GM23338 (cell line): ENCODE measurements at regions not wholly inside any gene's neighbourhood (a gene's known extent, or its start where the extent isn't known, plus 50 kb on each side); places are given as distances from the start of the nearest gene placed in this dataset.

Experiments
- ATAC-seq: fragments of 200-7000 bp; cut with Tn5 transposase; 3 replicates; pipeline ENCODE4 v1.9.1; 2020
- DNase-seq: peaks from one replicate; pipeline ENCODE4 v3.0.0-alpha.2; 2015; ENCODE audit warnings: low spot score
- H2AFZ ChIP-seq: fragments of 200-600 bp; sonication (generic); 2 replicates; pipeline ENCODE4 v1.8.0; 2016; ENCODE audit warnings: antibody characterized with exemption, mild to moderate bottlenecking, moderate library complexity
- H3F3A ChIP-seq: fragments of 200-600 bp; sonication (generic); replicated peaks from 2 replicates; pipeline ENCODE4 v1.8.0; 2017; ENCODE audit warnings: antibody characterized with exemption, mixed run types, low read depth
- H3K27ac ChIP-seq: fragments of 200-600 bp; sonication (generic); 2 replicates; pipeline ENCODE4 v1.6.1; 2016; ENCODE audit warnings: low read depth
- H3K27me3 ChIP-seq: fragments of 200-600 bp; sonication (generic); 2 replicates; pipeline ENCODE4 v1.8.0; 2016; ENCODE audit warnings: mild to moderate bottlenecking, mixed run types, moderate library complexity; ENCODE audit not compliant: insufficient read depth
- H3K36me3 ChIP-seq: fragments of 200-600 bp; sonication (generic); 2 replicates; pipeline ENCODE4 v1.8.0; 2016; ENCODE audit warnings: mild to moderate bottlenecking; ENCODE audit not compliant: insufficient read depth
- H3K4me1 ChIP-seq: fragments of 200-600 bp; sonication (generic); 2 replicates; pipeline ENCODE4 v1.8.0; 2016; ENCODE audit warnings: mild to moderate bottlenecking, moderate library complexity; ENCODE audit not compliant: insufficient read depth
- H3K4me2 ChIP-seq: fragments of 200-600 bp; sonication (generic); 2 replicates; pipeline ENCODE4 v1.7.1; 2017; ENCODE audit warnings: mixed run types
- H3K4me3 ChIP-seq: fragments of 200-600 bp; sonication (generic); 2 replicates; pipeline ENCODE4 v1.6.1; 2016; ENCODE audit warnings: mixed run types
- H3K79me2 ChIP-seq: fragments of 200-600 bp; sonication (generic); replicated peaks from 2 replicates; pipeline ENCODE4 v1.8.0; 2017; ENCODE audit warnings: mild to moderate bottlenecking; ENCODE audit not compliant: insufficient read depth
- H3K9me2 ChIP-seq: fragments of 200-600 bp; sonication (generic); 2 replicates; pipeline ENCODE4 v1.8.0; 2017; ENCODE audit not compliant: insufficient read depth
- H4K20me1 ChIP-seq: fragments of 200-600 bp; sonication (generic); replicated peaks from 2 replicates; pipeline ENCODE4 v1.8.0; 2017; ENCODE audit warnings: mild to moderate bottlenecking; ENCODE audit not compliant: insufficient read depth
- H3K27ac Mint-ChIP-seq: 2 replicates; pipeline ENCODE4 v1.8.0; 2020; ENCODE audit warnings: inconsistent platforms, mild to moderate bottlenecking, moderate library complexity, mixed read lengths
- H3K27me3 Mint-ChIP-seq: 3 replicates; pipeline ENCODE4 v1.8.0; 2022; ENCODE audit warnings: low read depth, mild to moderate bottlenecking, moderate library complexity, mixed read lengths, inconsistent platforms; ENCODE audit not compliant: insufficient read depth, poor library complexity
- H3K36me3 Mint-ChIP-seq: 3 replicates; pipeline ENCODE4 v1.8.0; 2021; ENCODE audit warnings: low read depth, mild to moderate bottlenecking, inconsistent platforms, moderate library complexity, mixed read lengths
- H3K4me1 Mint-ChIP-seq: 3 replicates; pipeline ENCODE4 v1.8.0; 2020; ENCODE audit warnings: mild to moderate bottlenecking, inconsistent platforms, mixed read lengths
- H3K4me3 Mint-ChIP-seq: 3 replicates; pipeline ENCODE4 v1.8.0; 2021; ENCODE audit warnings: moderate library complexity, mild to moderate bottlenecking, inconsistent platforms, mixed read lengths
- H3K9me3 Mint-ChIP-seq: 3 replicates; pipeline ENCODE4 v1.8.0; 2020; ENCODE audit warnings: moderate library complexity, mild to moderate bottlenecking, inconsistent platforms, mixed read lengths
- CREB1 ChIP-seq: fragments of 250-450 bp; sonication (Bioruptor Pico); IDR thresholded peaks from 2 replicates; pipeline ENCODE4 v1.5.0; 2020; ENCODE audit warnings: low read depth, mild to moderate bottlenecking, moderate library complexity
- ETS1 ChIP-seq: IDR thresholded peaks from 2 replicates; pipeline ENCODE4 v1.6.1; 2016; ENCODE audit warnings: antibody characterized with exemption
- JUNB ChIP-seq: IDR thresholded peaks from one replicate; pipeline ENCODE4 v1.6.1; 2016; ENCODE audit warnings: antibody characterized with exemption; ENCODE audit not compliant: unreplicated experiment
- NANOG ChIP-seq: IDR thresholded peaks from 2 replicates; pipeline ENCODE4 v1.6.1; 2016; ENCODE audit warnings: antibody characterized with exemption, borderline replicate concordance
- POLR2AphosphoS5 ChIP-seq: IDR thresholded peaks from 2 replicates; pipeline ENCODE4 v1.6.1; 2016; ENCODE audit warnings: antibody characterized with exemption, low read depth
- REST ChIP-seq: IDR thresholded peaks from one replicate; pipeline ENCODE4 v1.6.1; 2018; ENCODE audit warnings: antibody characterized with exemption; ENCODE audit not compliant: unreplicated experiment
- ZNF114 ChIP-seq: fragments of 250-450 bp; sonication (Bioruptor Pico); IDR thresholded peaks from 2 replicates; pipeline ENCODE4 v1.5.0; 2020; ENCODE audit warnings: mild to moderate bottlenecking, moderate library complexity
- ZNF331 ChIP-seq: fragments of 250-450 bp; sonication (Bioruptor Pico); IDR thresholded peaks from 2 replicates; pipeline ENCODE4 v1.5.0; 2020; ENCODE audit warnings: low read depth, mild to moderate bottlenecking, moderate library complexity
- ZNF462 ChIP-seq: fragments of 250-450 bp; sonication (Bioruptor Pico); IDR thresholded peaks from 2 replicates; pipeline ENCODE4 v1.5.0; 2020; ENCODE audit warnings: mild to moderate bottlenecking, moderate library complexity

- no peaks in the 10 kb centered on the region for H3K36me3 Mint-ChIP-seq
- H4K20me1 ChIP-seq = no peaks in the 10 kb centered on the region
- H3K27me3 Mint-ChIP-seq = peaks cover 2% of the 10 kb centered on the region
- no peaks in the 10 kb centered on the region for H3K36me3 ChIP-seq
- no peak for ATAC-seq
- H3K9me2 ChIP-seq = peaks cover 5% of the 10 kb centered on the region; the same call in 1 of the 2 replicates
- no peaks in the 10 kb centered on the region for H3K4me1 ChIP-seq
- peaks cover 6% of the 10 kb centered on the region for H3K4me1 Mint-ChIP-seq
- H3K27ac Mint-ChIP-seq = no peak overlapping the region
- H3K9me3 Mint-ChIP-seq = no peaks in the 10 kb centered on the region; the same call in 1 of the 3 replicates
- H3K4me3 Mint-ChIP-seq = no peak overlapping the region
- no peaks in the 10 kb centered on the region for H3K27me3 ChIP-seq
- H3K4me2 ChIP-seq = no peak overlapping the region
- H3K27ac ChIP-seq = no peak overlapping the region
- TF ChIP-seq ZNF114 (CRISPR knock-in tag) (no peak), ZNF462 (CRISPR knock-in tag) (no peak), ZNF331 (CRISPR knock-in tag) (no peak)
- no peaks in the 10 kb centered on the region for H3K79me2 ChIP-seq
- H2AFZ ChIP-seq = no peak overlapping the region
- no peaks in the 10 kb centered on the region for H3F3A ChIP-seq
- no peak for DNase-seq
- no peak overlapping the region for H3K4me3 ChIP-seq
These were observed 102.1 kb downstream of the SH3YL1 start for GRCh38 chr2:161729-162128.

- H3K4me2 ChIP-seq = peak overlapping the region; percentile 34; the same call in 1 of the 2 replicates
- H3K4me1 Mint-ChIP-seq = peaks cover 63% of the 10 kb centered on the region
- H3K36me3 ChIP-seq = no peaks in the 10 kb centered on the region
- H3K27me3 ChIP-seq = no peaks in the 10 kb centered on the region
- peak overlapping the region; percentile 97 for H3K27ac Mint-ChIP-seq
- H3K36me3 Mint-ChIP-seq = peaks cover 14% of the 10 kb centered on the region; the same call in 2 of the 3 replicates
- 0 out of 2 replicates have a peak overlapping the region, but pooled peaks have one; percentile 9 for H3K4me3 ChIP-seq
- DNase-seq (peak; percentile 87), ATAC-seq (peak; percentile 90)
- peak overlapping the region; percentile 98 for H3K27ac ChIP-seq
- H3K9me3 Mint-ChIP-seq = peaks cover 4% of the 10 kb centered on the region; the same call in 1 of the 3 replicates
- peaks cover 10% of the 10 kb centered on the region; the same call in 1 of the 2 replicates for H3F3A ChIP-seq
- H3K9me2 ChIP-seq = no peaks in the 10 kb centered on the region; the same call in 1 of the 2 replicates
- no peaks in the 10 kb centered on the region for H3K27me3 Mint-ChIP-seq
- H3K4me1 ChIP-seq = peaks cover 36% of the 10 kb centered on the region
- H4K20me1 ChIP-seq = no peaks in the 10 kb centered on the region
- no peaks in the 10 kb centered on the region for H3K79me2 ChIP-seq
- peak overlapping the region; percentile 51 for H3K4me3 Mint-ChIP-seq
- H2AFZ ChIP-seq = no peak overlapping the region
- TF ChIP-seq REST = no peak
- TF ChIP-seq NANOG = peak; percentile 89; the same call in 1 of the 2 replicates
- peak; percentile 39; the same call in 1 of the 2 replicates for TF ChIP-seq ETS1
- peak; percentile 11; the same call in 1 of the 2 replicates for TF ChIP-seq CREB1 (CRISPR knock-in tag)
- no peak for TF ChIP-seq JUNB
- TF ChIP-seq POLR2AphosphoS5 = peak; percentile 32; the same call in 1 of the 2 replicates
- TF ChIP-seq ZNF331 (CRISPR knock-in tag) = no peak
These were observed 105.4 kb upstream of the FAM110C start for GRCh38 chr2:151553-152334.
